ENCODE measurements at regions not wholly inside any gene's neighbourhood (a gene's known extent, or its start where the extent isn't known, plus 50 kb on each side); places are given as distances from the start of the nearest gene placed in this dataset.

DNA sequence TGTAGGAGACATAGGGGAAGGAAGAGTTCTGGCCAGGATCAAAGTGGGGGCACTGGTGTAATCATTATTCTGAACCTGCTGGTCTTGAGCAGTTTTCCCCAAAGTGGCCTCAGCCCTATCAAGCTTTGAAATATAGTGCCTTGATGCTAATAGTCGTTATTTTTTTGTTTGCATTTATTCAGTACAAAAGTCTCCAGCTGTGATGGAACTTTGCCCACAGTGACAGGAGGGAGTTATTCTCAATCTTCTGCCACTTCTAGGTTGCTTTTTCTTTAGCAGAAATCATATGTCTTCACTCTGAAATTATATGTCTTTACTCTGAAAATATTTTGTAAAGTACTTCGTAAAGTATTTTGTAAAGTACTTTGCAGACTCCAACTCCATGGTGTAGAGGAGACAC is 93.1 kb downstream of the FAT3 start:
- no peak for DNase-seq (ENCODE audit: low spot score)
- TF ChIP-seq, protein P1, sequence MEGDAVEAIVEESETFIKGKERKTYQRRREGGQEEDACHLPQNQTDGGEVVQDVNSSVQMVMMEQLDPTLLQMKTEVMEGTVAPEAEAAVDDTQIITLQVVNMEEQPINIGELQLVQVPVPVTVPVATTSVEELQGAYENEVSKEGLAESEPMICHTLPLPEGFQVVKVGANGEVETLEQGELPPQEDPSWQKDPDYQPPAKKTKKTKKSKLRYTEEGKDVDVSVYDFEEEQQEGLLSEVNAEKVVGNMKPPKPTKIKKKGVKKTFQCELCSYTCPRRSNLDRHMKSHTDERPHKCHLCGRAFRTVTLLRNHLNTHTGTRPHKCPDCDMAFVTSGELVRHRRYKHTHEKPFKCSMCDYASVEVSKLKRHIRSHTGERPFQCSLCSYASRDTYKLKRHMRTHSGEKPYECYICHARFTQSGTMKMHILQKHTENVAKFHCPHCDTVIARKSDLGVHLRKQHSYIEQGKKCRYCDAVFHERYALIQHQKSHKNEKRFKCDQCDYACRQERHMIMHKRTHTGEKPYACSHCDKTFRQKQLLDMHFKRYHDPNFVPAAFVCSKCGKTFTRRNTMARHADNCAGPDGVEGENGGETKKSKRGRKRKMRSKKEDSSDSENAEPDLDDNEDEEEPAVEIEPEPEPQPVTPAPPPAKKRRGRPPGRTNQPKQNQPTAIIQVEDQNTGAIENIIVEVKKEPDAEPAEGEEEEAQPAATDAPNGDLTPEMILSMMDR (IDR thresholded peaks at IDR 0.05; ENCODE audit: extremely low read depth, missing control alignments) = no peak

GRCh38 chr11:92322225-92322624 is 97.6 kb downstream of the FAT3 start:
- no peak for DNase-seq (ENCODE audit: low spot score)

GRCh38 chr11:92324890-92325289 is 100.3 kb downstream of the FAT3 start:
- no peak for DNase-seq (ENCODE audit: low spot score)
- TF ChIP-seq, protein P1 (IDR thresholded peaks at IDR 0.05; ENCODE audit: extremely low read depth, missing control alignments) = no peak

More at GRCh38 chr11:92322225-92322624, 97.6 kb downstream of the FAT3 start:
- TF ChIP-seq, protein P1 (IDR thresholded peaks at IDR 0.05; ENCODE audit: extremely low read depth, missing control alignments) = no peak

DNA sequence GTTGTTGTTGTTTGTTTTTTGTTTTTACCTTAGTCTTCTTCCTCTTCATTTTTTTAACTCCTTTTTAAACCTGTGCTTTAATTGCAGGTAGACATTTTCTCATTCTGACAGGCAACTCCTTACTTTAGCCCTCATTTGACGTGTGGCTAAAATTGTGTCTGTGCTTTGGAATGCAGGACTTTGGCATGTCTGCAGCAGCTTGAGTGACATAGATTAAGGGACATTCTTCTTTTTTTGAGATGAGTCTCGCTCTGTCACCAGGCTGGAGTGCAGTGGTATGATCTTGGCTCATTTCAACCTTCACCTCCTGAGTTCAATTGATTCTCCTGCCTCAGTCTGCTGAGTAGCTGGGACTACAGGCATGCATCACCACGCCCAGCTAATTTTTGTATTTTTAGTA is 100.8 kb downstream of the FAT3 start:
- no peak for DNase-seq (ENCODE audit: low spot score)
- TF ChIP-seq, protein P1 (IDR thresholded peaks at IDR 0.05; ENCODE audit: extremely low read depth, missing control alignments) = no peak

DNA sequence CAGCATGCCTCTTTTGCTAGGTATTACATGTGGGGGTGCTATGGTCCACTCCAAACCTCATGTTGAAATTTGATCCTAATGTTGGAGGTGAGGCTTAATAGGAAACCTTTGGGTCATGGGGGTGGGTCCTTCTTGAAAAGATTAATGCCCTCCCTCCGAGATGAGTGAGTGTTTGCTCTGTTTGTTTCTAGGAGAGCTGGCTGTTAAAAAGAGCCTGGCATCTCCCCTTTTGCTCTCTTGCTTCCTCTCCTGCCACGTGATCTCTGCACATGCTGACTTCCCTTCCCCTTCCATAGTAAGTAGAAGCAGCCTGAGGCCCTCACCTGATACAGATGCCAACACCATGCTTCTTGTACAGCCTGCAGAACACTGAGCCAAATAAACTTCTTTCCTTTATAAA is 104.5 kb downstream of the FAT3 start:
- TF ChIP-seq, protein P1 (IDR thresholded peaks at IDR 0.05; ENCODE audit: extremely low read depth, missing control alignments) = no peak
- no peak for DNase-seq (ENCODE audit: low spot score)

GRCh38 chr11:92329646-92330045 is 105.0 kb downstream of the FAT3 start:
- TF ChIP-seq, protein P1 (IDR thresholded peaks at IDR 0.05; ENCODE audit: extremely low read depth, missing control alignments) = no peak
- DNase-seq (ENCODE audit: low spot score) = no peak

DNA sequence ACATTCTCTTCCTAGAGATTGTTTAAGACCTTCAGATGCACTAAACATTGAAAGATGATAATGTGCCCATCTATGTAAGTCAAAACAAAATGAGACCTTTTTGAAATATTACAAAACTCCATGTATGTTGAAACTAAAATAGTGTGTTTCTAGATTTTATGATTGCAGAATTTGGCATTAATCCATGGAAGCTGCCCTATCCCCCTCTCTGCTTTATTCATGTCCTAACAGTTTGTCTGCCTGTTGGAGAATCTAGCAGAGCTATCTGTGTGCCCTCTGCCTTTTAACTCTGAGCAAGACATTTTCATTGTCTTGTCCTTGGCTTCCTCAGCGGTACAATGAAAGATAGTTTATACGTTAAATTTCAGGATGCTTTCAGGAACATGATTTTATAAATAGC is 105.5 kb downstream of the FAT3 start:
- no peak for DNase-seq (ENCODE audit: low spot score)
- TF ChIP-seq, protein P1 (IDR thresholded peaks at IDR 0.05; ENCODE audit: extremely low read depth, missing control alignments) = no peak
